Lung (tissue), 11 donors: ENCODE measurements at regions not wholly inside any gene's neighbourhood (a gene's known extent, or its start where the extent isn't known, plus 50 kb on each side); places are given as distances from the start of the nearest gene placed in this dataset.
A peak's percentile ranks its signal among the peaks of the same experiment; 100 is the strongest.

Source experiments
- ATAC-seq: fragments of 200-7000 bp; cut with Tn5 transposase; one replicate; pipeline ENCODE4 v1.9.1; 2020; ENCODE audit warnings: moderate number of reproducible peaks; ENCODE audit not compliant: insufficient read depth, low FRiP score
- DNase-seq, 3 donors: peaks; one replicate each; pipeline ENCODE4 v3.0.0-alpha.2; 2013 to 2017
- H3K27ac ChIP-seq, 2 donors: one replicate each; pipeline ENCODE4 v1.5.1; 2013; ENCODE audit warnings: mild to moderate bottlenecking in 2 of 2, moderate library complexity in 2 of 2, control low read depth in 1 of 2, inconsistent platforms in 1 of 2, low read depth in 1 of 2, low read length in 1 of 2
- H3K27me3 ChIP-seq, 3 donors: one replicate each; pipeline ENCODE4 v1.5.1; 2013; ENCODE audit warnings: low read length in 2 of 3; ENCODE audit not compliant: control insufficient read depth in 3 of 3, insufficient read depth in 3 of 3
- H3K36me3 ChIP-seq, 4 donors: one replicate each; pipeline ENCODE4 v1.5.1; 2013; ENCODE audit warnings: low read length in 4 of 4, mild to moderate bottlenecking in 1 of 4, moderate library complexity in 1 of 4; ENCODE audit not compliant: control insufficient read depth in 4 of 4, insufficient read depth in 4 of 4
- H3K4me1 ChIP-seq, 5 donors: one replicate each; pipeline ENCODE4 v1.5.1; 2013; ENCODE audit warnings: low read length in 5 of 5, mild to moderate bottlenecking in 2 of 5, moderate library complexity in 1 of 5; ENCODE audit not compliant: control insufficient read depth in 5 of 5, insufficient read depth in 5 of 5
- H3K4me3 ChIP-seq: one replicate; pipeline ENCODE4 v1.5.1; 2013; ENCODE audit warnings: mild to moderate bottlenecking, control low read depth, moderate library complexity
- H3K9ac ChIP-seq, 2 donors: one replicate each; pipeline ENCODE4 v1.5.1; 2013; ENCODE audit warnings: low read length in 2 of 2, control low read depth in 1 of 2; ENCODE audit not compliant: insufficient read depth in 1 of 2
- H3K9me3 ChIP-seq, 4 donors: one replicate each; pipeline ENCODE4 v1.5.1; 2013; ENCODE audit warnings: low read length in 3 of 4, mild to moderate bottlenecking in 1 of 4, moderate library complexity in 1 of 4; ENCODE audit not compliant: control insufficient read depth in 4 of 4, insufficient read depth in 3 of 4
- WGBS, 2 donors: extraction: QIAGEN DNeasy Blood & Tissue Kit; methylation state at CpG; one replicate each; pipeline ENCODE4 v1.1.7; 2013; 5-methylcytosine and 5-hydroxymethylcytosine counted together
- TF ChIP-seq, protein P1 (sequence below): IDR thresholded peaks from 2 replicates; pipeline ENCODE4 v1.5.1; 2012; ENCODE audit warnings: mild to moderate bottlenecking; ENCODE audit errors: control extremely low read depth, extremely low read depth
- donor health status: control.
- donor health status: control.
- donor health status: Bipolar disorder and iron deficiency.
- donor health status: healthy.
- donor health status: DM: yes; HTN: yes; CAD: no.

- Histone ChIP-seq H3K27ac (no peak overlapping the region), H3K4me3 (no peak overlapping the region), H3K27me3 (no peaks in the 10 kb centered on the region), H3K9me3 (peaks cover 0 to 2% (median 0%) of the 10 kb centered on the region in 4 donors), H3K9ac (no peak overlapping the region), H3K4me1 (no peaks in the 10 kb centered on the region), H3K36me3 (no peaks in the 10 kb centered on the region)
- DNase-seq, result no peak
- ATAC-seq, result no peak
- TF ChIP-seq, protein P1, sequence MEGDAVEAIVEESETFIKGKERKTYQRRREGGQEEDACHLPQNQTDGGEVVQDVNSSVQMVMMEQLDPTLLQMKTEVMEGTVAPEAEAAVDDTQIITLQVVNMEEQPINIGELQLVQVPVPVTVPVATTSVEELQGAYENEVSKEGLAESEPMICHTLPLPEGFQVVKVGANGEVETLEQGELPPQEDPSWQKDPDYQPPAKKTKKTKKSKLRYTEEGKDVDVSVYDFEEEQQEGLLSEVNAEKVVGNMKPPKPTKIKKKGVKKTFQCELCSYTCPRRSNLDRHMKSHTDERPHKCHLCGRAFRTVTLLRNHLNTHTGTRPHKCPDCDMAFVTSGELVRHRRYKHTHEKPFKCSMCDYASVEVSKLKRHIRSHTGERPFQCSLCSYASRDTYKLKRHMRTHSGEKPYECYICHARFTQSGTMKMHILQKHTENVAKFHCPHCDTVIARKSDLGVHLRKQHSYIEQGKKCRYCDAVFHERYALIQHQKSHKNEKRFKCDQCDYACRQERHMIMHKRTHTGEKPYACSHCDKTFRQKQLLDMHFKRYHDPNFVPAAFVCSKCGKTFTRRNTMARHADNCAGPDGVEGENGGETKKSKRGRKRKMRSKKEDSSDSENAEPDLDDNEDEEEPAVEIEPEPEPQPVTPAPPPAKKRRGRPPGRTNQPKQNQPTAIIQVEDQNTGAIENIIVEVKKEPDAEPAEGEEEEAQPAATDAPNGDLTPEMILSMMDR, result no peak
- WGBS, 2 donors, result 48 to 94% methylated on average over 2 of the region's 2 CpGs
Observed at GRCh38 chr5:133700251-133700650, 87.9 kb upstream of the FSTL4 start.

- Histone ChIP-seq H3K4me3 (no peak overlapping the region), H3K9me3 (peaks cover 0 to 2% (median 0%) of the 10 kb centered on the region in 4 donors), H3K36me3 (no peaks in the 10 kb centered on the region), H3K4me1 (no peaks in the 10 kb centered on the region), H3K27ac (no peak overlapping the region), H3K9ac (no peak overlapping the region), H3K27me3 (no peaks in the 10 kb centered on the region)
- TF ChIP-seq, protein P1, result no peak
- DNase-seq, result peak in 1 of 3 donors; percentile 1
- WGBS, 2 donors, result 89 to 91% methylated on average over 10 of the region's 10 CpGs
- no peak for ATAC-seq
Observed at GRCh38 chr5:133698646-133699526, 86.5 kb upstream of the FSTL4 start.

DNA sequence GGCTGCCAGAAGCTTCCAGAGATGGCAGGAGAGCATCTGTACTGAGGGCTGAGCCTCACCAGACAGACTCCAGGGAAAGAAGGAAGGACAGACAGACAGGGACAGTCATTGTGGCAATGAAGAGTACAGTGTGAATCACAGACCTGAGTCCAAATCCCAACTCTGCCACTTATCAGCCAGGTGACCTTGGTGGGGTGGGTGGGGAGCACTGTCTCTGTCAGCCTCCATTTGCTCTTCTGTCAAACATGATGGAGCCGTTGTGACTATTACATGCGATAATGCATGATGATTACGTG lies 85.9 kb upstream of the FSTL4 start:
- ATAC-seq, result no peak
- Histone ChIP-seq H3K4me1 (no peaks in the 10 kb centered on the region), H3K27ac (no peak overlapping the region), H3K27me3 (no peaks in the 10 kb centered on the region), H3K4me3 (no peak overlapping the region), H3K9me3 (peaks cover 0 to 2% (median 0%) of the 10 kb centered on the region in 4 donors), H3K36me3 (no peaks in the 10 kb centered on the region), H3K9ac (no peak overlapping the region)
- WGBS, 2 donors, result 94 to 97% methylated on average over 3 of the region's 3 CpGs
- no peak for DNase-seq
- TF ChIP-seq, protein P1, result no peak
